ENCODE measurements at regions not wholly inside any gene's neighbourhood (a gene's known extent, or its start where the extent isn't known, plus 50 kb on each side); places are given as distances from the start of the nearest gene placed in this dataset.

- no peak for DNase-seq (ENCODE audit: low spot score)
Observed at GRCh38 chr22:48651981-48652538, 1175.6 kb downstream of the BRD1 start.

GRCh38 chr22:48651036-48651890, 1176.4 kb downstream of the BRD1 start:
- DNase-seq (ENCODE audit: low spot score) = peak; percentile 55

- no peak for DNase-seq (ENCODE audit: low spot score)
Observed at GRCh38 chr22:48650323-48651035, 1177.2 kb downstream of the BRD1 start.

- DNase-seq (ENCODE audit: low spot score) = no peak
Observed at GRCh38 chr22:48649466-48649865, 1178.2 kb downstream of the BRD1 start.

- no peak for DNase-seq (ENCODE audit: low spot score)
Observed at GRCh38 chr22:48649031-48649430, 1178.6 kb downstream of the BRD1 start.

- no peak for DNase-seq (ENCODE audit: low spot score)
Observed at GRCh38 chr22:48647606-48648515, 1179.8 kb downstream of the BRD1 start.

GRCh38 chr22:48647051-48647450, 1180.6 kb downstream of the BRD1 start:
- no peak for DNase-seq (ENCODE audit: low spot score)

GRCh38 chr22:48646216-48646925, 1181.3 kb downstream of the BRD1 start:
- no peak for DNase-seq (ENCODE audit: low spot score)

- no peak for DNase-seq (ENCODE audit: low spot score)
Observed at GRCh38 chr22:48645766-48646165, 1181.9 kb downstream of the BRD1 start.

GRCh38 chr22:48644997-48645396, 1182.7 kb downstream of the BRD1 start:
- no peak for DNase-seq (ENCODE audit: low spot score)

- peak; percentile 23 for DNase-seq (ENCODE audit: low spot score)
Observed at GRCh38 chr22:48644108-48644507, 1183.6 kb downstream of the BRD1 start.

- no peak for DNase-seq (ENCODE audit: low spot score)
Observed at GRCh38 chr22:48643066-48643731, 1184.5 kb downstream of the BRD1 start.

- DNase-seq (ENCODE audit: low spot score) = no peak
Observed at GRCh38 chr22:48642550-48642949, 1185.1 kb downstream of the BRD1 start.

GRCh38 chr22:48641906-48642475, 1185.7 kb downstream of the BRD1 start:
- no peak for DNase-seq (ENCODE audit: low spot score)

GRCh38 chr22:48640890-48641841, 1186.5 kb downstream of the BRD1 start:
- DNase-seq (ENCODE audit: low spot score) = no peak

GRCh38 chr22:48639896-48640748, 1187.6 kb downstream of the BRD1 start:
- DNase-seq (ENCODE audit: low spot score) = no peak

- no peak for DNase-seq (ENCODE audit: low spot score)
Observed at GRCh38 chr22:48639021-48639795, 1188.5 kb downstream of the BRD1 start.

Data from HT-29 (cell line).